Ishikawa (cell line): ENCODE measurements at regions not wholly inside any gene's neighbourhood (a gene's known extent, or its start where the extent isn't known, plus 50 kb on each side); places are given as distances from the start of the nearest gene placed in this dataset.

Source experiments
- CEBPB ChIP-seq: IDR thresholded peaks from 2 replicates; pipeline ENCODE4 v1.6.1; 2012
- CREB1 ChIP-seq: IDR thresholded peaks from 2 replicates; pipeline ENCODE4 v1.6.1; 2012; ENCODE audit warnings: low read depth
- EGR1 ChIP-seq: IDR thresholded peaks from 2 replicates; pipeline ENCODE4 v1.6.1; 2012
- EP300 ChIP-seq: IDR thresholded peaks from 2 replicates; pipeline ENCODE4 v1.6.1; 2012; ENCODE audit warnings: borderline replicate concordance
- FOXM1 ChIP-seq: IDR thresholded peaks from 2 replicates; pipeline ENCODE4 v1.6.1; 2012; ENCODE audit warnings: low read depth, borderline replicate concordance
- NFIC ChIP-seq: IDR thresholded peaks from 2 replicates; pipeline ENCODE4 v1.6.1; 2012
- RAD21 ChIP-seq: IDR thresholded peaks from 2 replicates; pipeline ENCODE4 v1.6.1; 2012; ENCODE audit warnings: low read depth
- TAF1 ChIP-seq: IDR thresholded peaks from 2 replicates; pipeline ENCODE4 v1.6.1; 2012; ENCODE audit warnings: low read depth, mild to moderate bottlenecking
- TCF12 ChIP-seq: IDR thresholded peaks from 2 replicates; pipeline ENCODE4 v1.6.1; 2012; ENCODE audit warnings: low read depth
- TEAD4 ChIP-seq: IDR thresholded peaks from 2 replicates; pipeline ENCODE4 v1.6.1; 2012
- YY1 ChIP-seq: IDR thresholded peaks from 2 replicates; pipeline ENCODE4 v1.6.1; 2012; ENCODE audit warnings: low read depth
- ZBTB7A ChIP-seq: IDR thresholded peaks from 2 replicates; pipeline ENCODE4 v1.6.1; 2012; ENCODE audit warnings: low read depth
- TF ChIP-seq, protein P1 (sequence below): IDR thresholded peaks from 2 replicates; pipeline ENCODE4 v1.6.1; 2012
- TF ChIP-seq, protein P2 (sequence below): IDR thresholded peaks from 2 replicates; pipeline ENCODE4 v1.6.1; 2012; ENCODE audit warnings: low read depth, mild to moderate bottlenecking
- TF ChIP-seq, protein P3 (sequence below): IDR thresholded peaks from 2 replicates; pipeline ENCODE4 v1.6.1; 2012

DNA sequence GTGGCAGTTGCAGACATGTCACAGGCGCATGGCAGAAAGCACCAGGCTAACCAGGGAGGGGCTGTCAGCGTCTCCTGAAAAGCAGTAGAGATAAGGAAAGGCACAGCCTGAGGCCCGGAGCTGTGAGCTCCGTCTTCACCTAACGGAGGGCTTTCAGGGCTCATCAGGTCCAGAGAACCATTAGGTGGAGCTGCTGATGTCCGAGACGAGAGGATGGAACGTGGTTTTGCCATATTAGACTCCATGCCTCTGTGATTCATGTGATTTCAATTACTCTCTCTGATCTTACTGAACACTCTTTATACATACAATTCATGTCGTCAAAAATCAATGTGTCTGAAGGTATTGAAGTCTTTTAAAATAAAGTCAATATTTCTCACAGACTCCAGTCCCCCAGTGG, 120.3 kb upstream of the RAB6C start:
- no peak for TF ChIP-seq RAD21
- no peak for TF ChIP-seq TCF12
- TF ChIP-seq NFIC, result no peak
- no peak for TF ChIP-seq EP300
- TF ChIP-seq, protein P1, sequence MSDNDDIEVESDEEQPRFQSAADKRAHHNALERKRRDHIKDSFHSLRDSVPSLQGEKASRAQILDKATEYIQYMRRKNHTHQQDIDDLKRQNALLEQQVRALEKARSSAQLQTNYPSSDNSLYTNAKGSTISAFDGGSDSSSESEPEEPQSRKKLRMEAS, result no peak
- TF ChIP-seq, protein P2, sequence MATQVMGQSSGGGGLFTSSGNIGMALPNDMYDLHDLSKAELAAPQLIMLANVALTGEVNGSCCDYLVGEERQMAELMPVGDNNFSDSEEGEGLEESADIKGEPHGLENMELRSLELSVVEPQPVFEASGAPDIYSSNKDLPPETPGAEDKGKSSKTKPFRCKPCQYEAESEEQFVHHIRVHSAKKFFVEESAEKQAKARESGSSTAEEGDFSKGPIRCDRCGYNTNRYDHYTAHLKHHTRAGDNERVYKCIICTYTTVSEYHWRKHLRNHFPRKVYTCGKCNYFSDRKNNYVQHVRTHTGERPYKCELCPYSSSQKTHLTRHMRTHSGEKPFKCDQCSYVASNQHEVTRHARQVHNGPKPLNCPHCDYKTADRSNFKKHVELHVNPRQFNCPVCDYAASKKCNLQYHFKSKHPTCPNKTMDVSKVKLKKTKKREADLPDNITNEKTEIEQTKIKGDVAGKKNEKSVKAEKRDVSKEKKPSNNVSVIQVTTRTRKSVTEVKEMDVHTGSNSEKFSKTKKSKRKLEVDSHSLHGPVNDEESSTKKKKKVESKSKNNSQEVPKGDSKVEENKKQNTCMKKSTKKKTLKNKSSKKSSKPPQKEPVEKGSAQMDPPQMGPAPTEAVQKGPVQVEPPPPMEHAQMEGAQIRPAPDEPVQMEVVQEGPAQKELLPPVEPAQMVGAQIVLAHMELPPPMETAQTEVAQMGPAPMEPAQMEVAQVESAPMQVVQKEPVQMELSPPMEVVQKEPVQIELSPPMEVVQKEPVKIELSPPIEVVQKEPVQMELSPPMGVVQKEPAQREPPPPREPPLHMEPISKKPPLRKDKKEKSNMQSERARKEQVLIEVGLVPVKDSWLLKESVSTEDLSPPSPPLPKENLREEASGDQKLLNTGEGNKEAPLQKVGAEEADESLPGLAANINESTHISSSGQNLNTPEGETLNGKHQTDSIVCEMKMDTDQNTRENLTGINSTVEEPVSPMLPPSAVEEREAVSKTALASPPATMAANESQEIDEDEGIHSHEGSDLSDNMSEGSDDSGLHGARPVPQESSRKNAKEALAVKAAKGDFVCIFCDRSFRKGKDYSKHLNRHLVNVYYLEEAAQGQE, result no peak
- TF ChIP-seq ZBTB7A, result no peak
- no peak for TF ChIP-seq TEAD4
- no peak for TF ChIP-seq FOXM1

DNA sequence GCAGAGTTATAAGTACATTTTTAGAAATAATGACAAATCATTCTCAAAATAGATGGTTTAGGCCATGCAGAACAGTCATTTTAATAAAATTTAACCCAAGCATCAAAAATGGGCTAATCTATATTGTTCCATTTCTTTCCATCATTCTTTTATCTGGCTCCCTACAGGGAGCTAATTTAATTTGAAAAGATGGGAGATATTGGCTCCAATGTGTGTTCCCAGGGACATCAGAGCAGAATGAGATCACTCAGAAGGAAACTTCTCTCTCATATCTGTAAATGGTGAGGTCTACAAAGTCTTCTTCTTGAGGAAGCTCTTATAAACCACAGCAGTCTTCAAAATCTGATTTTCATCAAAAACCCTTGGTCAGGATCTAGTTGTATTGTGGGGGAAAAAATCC, 119.4 kb upstream of the RAB6C start:
- TF ChIP-seq CREB1 (no peak), CEBPB (no peak), EGR1 (no peak), TEAD4 (no peak), YY1 (no peak), TCF12 (no peak), TAF1 (no peak), FOXM1 (no peak), ZBTB7A (no peak), NFIC (no peak), EP300 (no peak), RAD21 (no peak)
- TF ChIP-seq, protein P2, result no peak
- TF ChIP-seq, protein P1, result no peak
- TF ChIP-seq, protein P3, sequence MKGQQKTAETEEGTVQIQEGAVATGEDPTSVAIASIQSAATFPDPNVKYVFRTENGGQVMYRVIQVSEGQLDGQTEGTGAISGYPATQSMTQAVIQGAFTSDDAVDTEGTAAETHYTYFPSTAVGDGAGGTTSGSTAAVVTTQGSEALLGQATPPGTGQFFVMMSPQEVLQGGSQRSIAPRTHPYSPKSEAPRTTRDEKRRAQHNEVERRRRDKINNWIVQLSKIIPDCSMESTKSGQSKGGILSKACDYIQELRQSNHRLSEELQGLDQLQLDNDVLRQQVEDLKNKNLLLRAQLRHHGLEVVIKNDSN, result no peak

DNA sequence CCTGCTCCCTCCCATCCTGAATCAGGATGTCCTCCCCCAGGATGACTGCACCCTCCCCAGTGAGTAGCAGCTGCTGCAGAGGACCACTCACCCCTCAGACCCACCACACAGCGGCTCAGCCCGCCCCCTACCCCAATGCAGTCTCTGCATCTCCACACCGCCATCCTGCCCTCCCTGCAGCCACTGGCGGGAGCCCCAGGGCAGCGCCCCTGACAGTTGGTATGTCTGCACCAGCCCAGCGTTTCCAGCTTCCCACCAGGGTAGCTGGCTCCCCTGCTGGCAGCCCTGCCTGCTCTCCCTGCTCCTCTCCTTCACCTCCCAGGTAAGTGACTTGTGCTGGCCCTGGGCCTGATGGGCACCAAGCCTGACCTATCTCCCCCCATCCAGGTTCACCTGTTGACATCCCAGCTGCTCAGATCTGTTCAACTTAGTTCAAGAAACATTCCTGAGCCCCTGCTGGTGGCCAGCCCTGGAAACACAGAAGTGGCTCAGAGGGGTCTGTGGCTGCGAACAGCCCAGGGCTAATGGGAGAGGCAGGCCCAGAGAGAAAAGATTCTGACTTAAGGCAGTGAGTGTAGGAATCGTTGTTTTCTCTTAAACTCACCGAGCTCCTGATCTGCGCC, 117.7 kb upstream of the RAB6C start:
- TF ChIP-seq, protein P2, result no peak
- TF ChIP-seq, protein P3, result no peak
- TF ChIP-seq ZBTB7A, result no peak
- no peak for TF ChIP-seq TAF1
- TF ChIP-seq EP300, result no peak
- no peak for TF ChIP-seq TEAD4
- TF ChIP-seq CEBPB, result no peak
- no peak for TF ChIP-seq YY1
- no peak for TF ChIP-seq FOXM1
- TF ChIP-seq NFIC, result no peak
- TF ChIP-seq TCF12, result no peak
- no peak for TF ChIP-seq CREB1
- no peak for TF ChIP-seq EGR1
- TF ChIP-seq, protein P1, result no peak
- no peak for TF ChIP-seq RAD21

DNA sequence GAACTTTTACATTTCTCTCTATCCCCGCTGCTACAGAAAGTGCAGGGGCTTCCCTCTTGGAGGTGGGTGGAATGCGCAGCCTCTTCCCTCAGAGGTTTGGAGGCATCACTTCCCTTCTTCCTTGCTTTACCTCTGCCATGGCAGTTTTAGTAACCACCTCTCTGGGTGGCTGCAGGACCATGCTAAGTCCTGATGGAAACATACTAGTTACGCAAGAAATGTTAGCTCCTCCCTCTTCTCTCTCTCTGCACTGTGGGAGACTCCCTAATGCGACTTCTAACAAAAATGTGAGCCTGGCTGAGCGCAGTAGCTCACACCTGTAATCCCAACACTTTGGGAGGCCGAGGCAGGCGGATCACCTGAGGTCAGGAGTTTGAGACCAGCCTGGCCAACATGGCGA, 116.8 kb upstream of the RAB6C start:
- no peak for TF ChIP-seq NFIC
- TF ChIP-seq YY1, result no peak
- TF ChIP-seq CEBPB, result peak; percentile 90
- no peak for TF ChIP-seq EP300
- TF ChIP-seq, protein P2, result no peak
- TF ChIP-seq TAF1, result no peak
- no peak for TF ChIP-seq RAD21
- TF ChIP-seq EGR1, result no peak
